ENCODE measurements at regions not wholly inside any gene's neighbourhood (a gene's known extent, or its start where the extent isn't known, plus 50 kb on each side); places are given as distances from the start of the nearest gene placed in this dataset.

GRCh38 chr18:45353530-45353929, 261.7 kb upstream of the SLC14A2 start:
- TF ChIP-seq ZNF446 (CRISPR knock-in tag; IDR thresholded peaks at IDR 0.05), result no peak
- no peak for TF ChIP-seq ZNF747 (CRISPR knock-in tag; IDR thresholded peaks at IDR 0.05; ENCODE audit: borderline replicate concordance)
- no peak for TF ChIP-seq KIAA2018 (CRISPR knock-in tag; IDR thresholded peaks at IDR 0.05; ENCODE audit: borderline replicate concordance)
- no peak for TF ChIP-seq ZNF883 (CRISPR knock-in tag; IDR thresholded peaks at IDR 0.05; ENCODE audit: not compliant biosample characterization)
- TF ChIP-seq PAX8 (CRISPR knock-in tag; IDR thresholded peaks at IDR 0.05; ENCODE audit: borderline replicate concordance), result no peak
- FAIRE-seq, result no peak
- no peak for ATAC-seq

More at GRCh38 chr18:45353530-45353929, 261.7 kb upstream of the SLC14A2 start:
- no peaks in the 10 kb centered on the region for H3K4me1 ChIP-seq (ENCODE audit: insufficient read depth, low read length)
- H3K36me3 ChIP-seq (replicated peaks in 1 of 2; ENCODE audit: control insufficient read depth in 1 of 2, insufficient read depth in 2 of 2, low read length in 2 of 2), result no peaks in the 10 kb centered on the region
- H2AFZ ChIP-seq (ENCODE audit: low read length), result no peak overlapping the region
- H3K4me3 ChIP-seq (replicated peaks in 1 of 3; ENCODE audit: insufficient read depth in 1 of 3, low read depth in 2 of 3, low read length in 3 of 3), result no peak overlapping the region
- no peaks in the 10 kb centered on the region for H3K9me3 ChIP-seq (ENCODE audit: low read length)
- POLR2A ChIA-PET, result no interaction called here
- H3K4me2 ChIP-seq (ENCODE audit: low read depth, low read length), result no peak overlapping the region
- CTCF ChIA-PET (ENCODE audit: low intra/inter-chr PET ratio, low total read pairs), result no interaction called here
- no peak overlapping the region for H3K27ac ChIP-seq (ENCODE audit: extremely low read length, insufficient read depth, low read length)
- H4K20me1 ChIP-seq (ENCODE audit: insufficient read depth, low read length), result no peaks in the 10 kb centered on the region
- in situ Hi-C loops (cut with HindIII; ENCODE audit: extremely low pct_ligation_motif_present, low pct_unique_long_range_greater_than_20kb) (no loop called here), intact Hi-C loops (cut with micrococcal nuclease; ENCODE audit: unreplicated experiment) (no loop called here)
- no peaks in the 10 kb centered on the region for H3K27me3 ChIP-seq (ENCODE audit: control insufficient read depth in 1 of 2, insufficient read depth in 2 of 2, low read length in 2 of 2)
- WGBS (ENCODE audit: low lambda C conversion rate), result 0% methylated on average over 2 of the region's 2 CpGs
- H3K9ac ChIP-seq (ENCODE audit: insufficient read depth, low read depth, low read length), result no peak overlapping the region
- no TSS peak for BruUV-seq (replicated peaks)
- no peaks in the 10 kb centered on the region for H3K79me2 ChIP-seq (ENCODE audit: insufficient read depth, low read length)
- DNase-seq (ENCODE audit: low spot score), result no peak
